Activated naive CD8-positive, alpha-beta T cell (primary cell): ENCODE measurements at regions not wholly inside any gene's neighbourhood (a gene's known extent, or its start where the extent isn't known, plus 50 kb on each side); places are given as distances from the start of the nearest gene placed in this dataset.
"Not testable (repeated sequence)": the region's sequence is repeated elsewhere in the genome, so short reads cannot be mapped to it uniquely, and the experiment has no call there.

Source experiments
- H3K27ac Mint-ChIP-seq: one replicate; pipeline ENCODE4 v1.8.0; 2021; ENCODE audit warnings: mixed read lengths
- H3K27me3 Mint-ChIP-seq: one replicate; pipeline ENCODE4 v1.8.0; 2021; ENCODE audit warnings: mixed read lengths
- H3K36me3 Mint-ChIP-seq: one replicate; pipeline ENCODE4 v1.8.0; 2021; ENCODE audit warnings: mixed read lengths
- H3K4me1 Mint-ChIP-seq: one replicate; pipeline ENCODE4 v1.8.0; 2021; ENCODE audit warnings: low read depth, mixed read lengths
- H3K4me3 Mint-ChIP-seq: one replicate; pipeline ENCODE4 v1.8.0; 2021; ENCODE audit warnings: mild to moderate bottlenecking, mixed read lengths
- H3K9me3 Mint-ChIP-seq: one replicate; pipeline ENCODE4 v1.8.0; 2021; ENCODE audit warnings: low read depth, mixed read lengths

DNA sequence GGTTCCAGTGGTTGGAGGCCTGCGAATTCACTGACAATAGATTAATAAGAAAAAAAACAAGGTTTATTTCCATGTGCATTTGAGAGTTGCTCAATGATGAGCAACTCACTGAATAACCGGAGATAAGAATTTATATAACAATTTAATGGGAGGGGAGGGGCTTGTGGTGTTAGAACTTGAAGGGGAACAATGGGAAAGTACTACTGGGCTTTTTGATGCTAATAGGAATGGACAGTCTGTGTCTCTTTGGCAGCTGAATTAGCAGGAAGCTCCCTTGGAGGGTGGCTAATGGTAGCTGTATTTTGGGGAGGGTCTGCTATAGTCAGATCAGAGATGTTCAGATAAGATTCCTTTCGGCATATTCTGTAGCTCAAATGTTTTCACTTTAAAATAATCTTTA, 62.4 kb upstream of the GMDS start:
- no peaks in the 10 kb centered on the region for H3K4me1 Mint-ChIP-seq
- H3K36me3 Mint-ChIP-seq, result peaks cover 25% of the 10 kb centered on the region
- H3K27me3 Mint-ChIP-seq, result no peaks in the 10 kb centered on the region
- H3K9me3 Mint-ChIP-seq, result peaks cover 17% of the 10 kb centered on the region
- no peak overlapping the region for H3K27ac Mint-ChIP-seq
- H3K4me3 Mint-ChIP-seq, result no peak overlapping the region

DNA sequence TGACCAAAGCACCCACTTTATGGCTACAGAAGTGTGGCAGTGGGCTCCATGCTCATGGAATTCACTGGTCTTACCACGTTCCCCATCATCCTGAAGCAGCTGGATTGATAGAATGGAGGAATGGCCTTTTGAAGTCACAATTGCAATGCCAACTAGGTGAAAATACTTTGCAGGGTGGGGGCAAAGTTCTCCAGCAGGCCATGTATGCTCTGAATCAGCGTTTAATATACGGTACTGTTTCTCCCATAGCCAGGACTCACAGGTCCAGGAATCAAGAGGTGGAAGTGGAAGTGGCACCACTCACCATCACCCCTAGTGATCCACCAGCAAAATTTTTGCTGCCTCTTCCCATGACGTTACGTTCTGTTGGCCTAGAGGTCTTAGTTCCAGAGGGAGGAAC, 60.5 kb upstream of the GMDS start:
- Mint-ChIP-seq H3K36me3 (peaks cover 26% of the 10 kb centered on the region), H3K27ac (no peak overlapping the region), H3K27me3 (no peaks in the 10 kb centered on the region), H3K9me3 (peaks cover 14% of the 10 kb centered on the region), H3K4me1 (no peaks in the 10 kb centered on the region), H3K4me3 (no peak overlapping the region)

DNA sequence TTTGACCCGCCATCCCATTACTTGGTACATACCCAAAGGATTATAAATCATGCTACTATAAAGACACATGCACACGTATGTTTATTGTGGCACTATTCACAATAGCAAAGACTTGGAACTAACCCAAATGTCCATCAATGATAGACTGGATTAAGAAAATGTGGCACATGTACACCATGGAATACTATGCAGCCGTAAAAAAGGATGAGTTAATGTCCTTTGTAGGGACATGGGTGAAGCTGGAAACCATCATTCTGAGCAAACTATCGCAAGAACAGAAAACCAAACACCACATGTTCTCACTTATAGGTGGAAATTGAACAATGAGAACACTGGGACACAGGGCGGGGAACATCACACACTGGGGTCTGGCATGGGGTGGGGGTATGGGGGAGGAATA, 57.1 kb upstream of the GMDS start:
- H3K36me3 Mint-ChIP-seq, result peaks cover 32% of the 10 kb centered on the region
- peaks cover 29% of the 10 kb centered on the region for H3K9me3 Mint-ChIP-seq
- H3K4me1 Mint-ChIP-seq, H3K27me3 Mint-ChIP-seq, H3K27ac Mint-ChIP-seq, H3K4me3 Mint-ChIP-seq: not testable (repeated sequence)

DNA sequence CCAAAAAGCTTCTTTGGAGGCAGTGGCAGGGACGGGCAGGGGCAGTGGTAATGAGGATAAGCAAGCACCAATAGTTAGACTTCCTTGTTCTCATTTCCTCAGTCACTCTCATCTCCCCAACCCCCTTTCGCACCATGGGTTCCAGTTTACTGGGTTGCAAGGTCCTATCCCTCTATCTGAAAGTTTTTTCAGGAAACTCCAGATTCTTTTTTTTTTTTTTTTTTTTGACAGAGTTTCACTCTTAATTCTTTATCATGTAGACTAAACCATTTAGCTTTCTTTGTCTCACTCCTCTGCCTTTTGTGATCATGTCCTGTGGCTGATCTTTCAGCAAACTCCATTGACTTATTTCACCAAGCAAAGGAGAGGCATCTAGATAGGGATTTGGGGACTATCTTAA, 51.4 kb upstream of the GMDS start:
- no peaks in the 10 kb centered on the region for H3K27me3 Mint-ChIP-seq
- H3K9me3 Mint-ChIP-seq, result peaks cover 36% of the 10 kb centered on the region
- no peak overlapping the region for H3K27ac Mint-ChIP-seq
- H3K36me3 Mint-ChIP-seq, result peaks cover 34% of the 10 kb centered on the region
- H3K4me1 Mint-ChIP-seq, result no peaks in the 10 kb centered on the region
- H3K4me3 Mint-ChIP-seq, result no peak overlapping the region
